ENCODE measurements at regions not wholly inside any gene's neighbourhood (a gene's known extent, or its start where the extent isn't known, plus 50 kb on each side); places are given as distances from the start of the nearest gene placed in this dataset.

DNA sequence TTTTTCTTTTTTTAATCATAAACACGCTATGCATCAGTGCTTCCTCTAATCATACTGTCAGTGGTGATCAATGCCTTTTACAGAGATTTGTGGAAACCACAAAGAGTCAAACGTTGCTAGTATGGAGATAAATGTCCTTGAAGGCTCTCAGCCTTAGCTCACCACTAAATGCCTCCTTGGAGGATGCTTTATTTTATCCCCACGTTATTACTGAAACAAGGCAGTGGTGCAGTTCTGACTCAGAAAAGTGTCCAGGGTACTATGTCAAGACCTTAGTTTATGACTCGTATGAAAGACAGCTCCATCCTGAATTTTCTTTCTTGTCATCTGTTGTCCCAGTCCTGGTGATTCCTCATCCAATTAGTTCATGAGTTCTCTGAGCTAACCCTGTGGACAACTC, 1146.7 kb downstream of the IGSF11 start:
- H3K4me1 ChIP-seq (replicated peaks), result no peaks in the 10 kb centered on the region
- no peaks in the 10 kb centered on the region for H3K36me3 ChIP-seq
- no peak overlapping the region for H3K4me3 ChIP-seq
- H3K27me3 ChIP-seq (replicated peaks), result no peaks in the 10 kb centered on the region
- no peak for DNase-seq (ENCODE audit: low read depth in 1 of 2, low spot score in 2 of 2)
- no peaks in the 10 kb centered on the region for H3K9me3 ChIP-seq (replicated peaks)
- H3K27ac ChIP-seq, result no peak overlapping the region

DNA sequence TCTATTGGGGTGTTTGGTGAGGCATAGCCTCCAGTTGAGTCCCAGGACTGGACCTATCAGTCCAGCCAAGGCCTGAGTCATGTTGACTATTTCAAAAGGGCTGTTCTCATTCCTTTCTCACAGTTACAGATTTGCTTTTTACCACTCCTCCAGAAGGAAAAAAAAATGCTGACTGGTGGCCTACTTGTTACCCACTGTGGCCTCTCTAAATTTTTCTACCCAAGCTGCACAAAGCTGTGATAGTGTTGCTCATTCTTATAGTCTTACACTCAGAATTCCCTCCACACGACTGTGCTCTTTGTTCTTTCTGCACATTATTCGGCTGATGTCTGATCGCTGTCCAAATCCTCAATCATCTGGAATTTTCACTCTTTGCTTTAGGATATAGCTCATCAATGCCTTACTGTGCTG, 1142.2 kb downstream of the IGSF11 start:
- Histone ChIP-seq H3K4me1 (replicated peaks) (no peaks in the 10 kb centered on the region), H3K4me3 (no peak overlapping the region), H3K27me3 (replicated peaks) (no peaks in the 10 kb centered on the region), H3K36me3 (no peaks in the 10 kb centered on the region), H3K27ac (no peak overlapping the region), H3K9me3 (replicated peaks) (no peaks in the 10 kb centered on the region)
- no peak for DNase-seq (ENCODE audit: low read depth in 1 of 2, low spot score in 2 of 2)

GRCh38 chr3:117893001-117893400, 1141.6 kb downstream of the IGSF11 start:
- Histone ChIP-seq H3K9me3 (replicated peaks) (no peaks in the 10 kb centered on the region), H3K4me1 (replicated peaks) (no peaks in the 10 kb centered on the region), H3K36me3 (no peaks in the 10 kb centered on the region), H3K27ac (no peak overlapping the region), H3K4me3 (no peak overlapping the region), H3K27me3 (replicated peaks) (no peaks in the 10 kb centered on the region)
- DNase-seq (ENCODE audit: low read depth in 1 of 2, low spot score in 2 of 2), result no peak

DNA sequence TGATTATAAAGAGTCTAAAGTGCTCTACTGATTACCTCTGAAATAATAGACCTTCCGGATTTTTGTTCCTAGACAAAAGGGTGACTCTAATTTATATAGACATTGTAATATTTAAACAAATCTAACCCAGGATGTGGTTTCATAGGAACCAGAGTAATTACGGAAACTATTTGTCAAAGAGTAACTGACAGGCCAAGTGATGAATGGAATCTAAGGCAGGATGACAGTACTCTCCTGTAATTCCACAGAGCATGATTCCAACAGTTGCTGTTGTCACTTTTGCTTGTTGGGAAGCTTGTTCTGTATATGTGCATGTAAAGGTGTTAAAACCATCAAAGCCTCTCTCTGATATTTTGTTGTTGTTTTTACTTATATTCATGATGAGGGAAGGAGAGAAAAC, 1141.0 kb downstream of the IGSF11 start:
- no peaks in the 10 kb centered on the region for H3K4me1 ChIP-seq (replicated peaks)
- no peak for DNase-seq (ENCODE audit: low read depth in 1 of 2, low spot score in 2 of 2)
- no peaks in the 10 kb centered on the region for H3K27me3 ChIP-seq (replicated peaks)
- no peak overlapping the region for H3K4me3 ChIP-seq
- no peaks in the 10 kb centered on the region for H3K9me3 ChIP-seq (replicated peaks)
- no peaks in the 10 kb centered on the region for H3K36me3 ChIP-seq
- H3K27ac ChIP-seq, result no peak overlapping the region

DNA sequence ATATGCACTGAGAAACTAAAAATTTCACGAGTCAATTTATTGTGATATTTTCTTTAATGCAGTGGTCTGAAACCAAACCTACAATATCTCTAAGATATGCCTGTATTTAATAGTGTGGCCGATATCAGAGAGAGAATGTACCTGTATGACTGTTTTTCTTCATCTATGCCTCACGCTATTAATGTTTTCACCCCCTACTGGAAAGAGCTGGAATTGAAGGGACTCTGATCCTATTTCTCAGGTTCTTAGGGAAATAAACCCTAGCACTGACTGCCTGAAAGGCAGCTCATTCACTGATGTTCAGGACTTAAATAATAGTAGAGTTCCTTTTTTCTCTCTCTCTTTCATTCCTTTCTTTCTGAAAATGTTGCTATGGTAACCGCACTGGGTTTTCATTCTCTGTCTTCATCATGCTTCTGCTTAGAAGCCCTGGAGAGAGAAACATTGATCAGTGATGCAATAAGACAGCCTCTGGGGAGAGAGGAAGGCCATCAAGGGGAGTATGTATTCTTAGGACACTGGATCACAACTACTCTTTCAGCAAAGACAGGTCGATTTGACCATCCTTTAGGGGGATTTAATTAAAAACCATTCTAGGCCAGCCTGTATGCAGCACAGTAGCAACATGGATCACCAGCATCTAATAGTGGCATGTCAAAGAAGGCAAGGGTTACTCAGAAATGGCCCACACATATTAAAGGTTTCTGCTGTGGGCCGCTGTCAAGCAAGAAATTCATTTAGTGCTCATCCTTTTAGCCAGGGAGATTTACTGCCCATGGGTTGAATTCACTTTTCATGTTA, 1135.7 kb downstream of the IGSF11 start:
- H3K36me3 ChIP-seq, result no peaks in the 10 kb centered on the region
- no peak overlapping the region for H3K27ac ChIP-seq
- H3K27me3 ChIP-seq (replicated peaks), result no peaks in the 10 kb centered on the region
- DNase-seq (ENCODE audit: low read depth in 1 of 2, low spot score in 2 of 2), result no peak
- no peak overlapping the region for H3K4me3 ChIP-seq
- no peaks in the 10 kb centered on the region for H3K9me3 ChIP-seq (replicated peaks)
- H3K4me1 ChIP-seq (replicated peaks), result no peaks in the 10 kb centered on the region

GRCh38 chr3:117903226-117903625, 1131.4 kb downstream of the IGSF11 start:
- no peak for DNase-seq (ENCODE audit: low read depth in 1 of 2, low spot score in 2 of 2)
- Histone ChIP-seq H3K27me3 (replicated peaks) (no peaks in the 10 kb centered on the region), H3K4me1 (replicated peaks) (no peaks in the 10 kb centered on the region), H3K36me3 (no peaks in the 10 kb centered on the region), H3K9me3 (replicated peaks) (no peaks in the 10 kb centered on the region), H3K4me3 (no peak overlapping the region), H3K27ac (no peak overlapping the region)

- Histone ChIP-seq H3K9me3 (replicated peaks) (no peaks in the 10 kb centered on the region), H3K4me3 (no peak overlapping the region), H3K36me3 (no peaks in the 10 kb centered on the region), H3K27ac (no peak overlapping the region), H3K4me1 (replicated peaks) (no peaks in the 10 kb centered on the region), H3K27me3 (replicated peaks) (no peaks in the 10 kb centered on the region)
- DNase-seq (ENCODE audit: low read depth in 1 of 2, low spot score in 2 of 2), result no peak
These were observed 1123.7 kb downstream of the IGSF11 start for GRCh38 chr3:117910820-117911521.

DNA sequence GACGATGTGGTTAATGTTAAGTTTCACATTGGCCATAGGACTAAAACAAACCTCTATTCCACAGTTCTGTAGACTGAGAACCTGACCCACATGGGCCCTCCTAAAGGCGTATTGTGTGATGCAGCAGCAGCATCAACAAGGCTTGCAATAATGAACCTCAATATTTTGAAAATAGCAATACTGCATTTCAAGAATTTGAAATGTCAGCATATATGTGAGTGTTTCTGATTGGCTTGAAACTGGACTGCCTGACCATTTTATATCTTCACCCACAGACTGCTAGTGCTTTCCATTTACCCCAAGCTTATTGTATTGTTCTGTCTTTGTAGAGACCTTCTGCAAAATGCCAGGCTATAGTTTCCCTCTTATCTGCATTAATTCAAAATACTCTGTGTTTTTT, 1122.3 kb downstream of the IGSF11 start:
- Histone ChIP-seq H3K9me3 (replicated peaks) (no peaks in the 10 kb centered on the region), H3K27ac (no peak overlapping the region), H3K4me3 (no peak overlapping the region), H3K27me3 (replicated peaks) (no peaks in the 10 kb centered on the region), H3K36me3 (no peaks in the 10 kb centered on the region), H3K4me1 (replicated peaks) (no peaks in the 10 kb centered on the region)
- DNase-seq (ENCODE audit: low read depth in 1 of 2, low spot score in 2 of 2), result no peak

- H3K27me3 ChIP-seq (replicated peaks), result no peaks in the 10 kb centered on the region
- no peak overlapping the region for H3K4me3 ChIP-seq
- no peak overlapping the region for H3K27ac ChIP-seq
- H3K36me3 ChIP-seq, result no peaks in the 10 kb centered on the region
- H3K4me1 ChIP-seq (replicated peaks), result no peaks in the 10 kb centered on the region
- no peak for DNase-seq (ENCODE audit: low read depth in 1 of 2, low spot score in 2 of 2)
- no peaks in the 10 kb centered on the region for H3K9me3 ChIP-seq (replicated peaks)
These were observed 1120.0 kb downstream of the IGSF11 start for GRCh38 chr3:117914540-117915100.

DNA sequence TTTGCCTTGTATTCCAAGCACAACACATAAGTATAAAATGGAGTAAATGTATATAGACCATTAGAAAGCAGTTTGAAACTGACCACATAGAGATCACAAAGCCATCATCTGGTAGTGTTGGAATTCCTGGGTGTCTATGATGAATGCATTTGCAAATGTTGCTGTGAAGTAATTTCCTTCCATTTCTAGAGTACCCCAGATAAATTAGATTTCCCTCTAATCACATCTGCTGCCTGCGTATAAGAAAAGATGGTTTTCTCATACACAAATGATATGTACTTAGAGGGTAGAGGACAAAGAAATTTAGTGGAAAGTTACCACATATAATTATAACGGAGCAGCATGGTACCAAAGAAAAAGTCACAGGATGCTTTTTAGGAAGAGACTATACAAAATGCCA, 1117.8 kb downstream of the IGSF11 start:
- Histone ChIP-seq H3K4me3 (no peak overlapping the region), H3K27ac (no peak overlapping the region), H3K9me3 (replicated peaks) (no peaks in the 10 kb centered on the region), H3K4me1 (replicated peaks) (no peaks in the 10 kb centered on the region), H3K27me3 (replicated peaks) (no peaks in the 10 kb centered on the region), H3K36me3 (no peaks in the 10 kb centered on the region)
- no peak for DNase-seq (ENCODE audit: low read depth in 1 of 2, low spot score in 2 of 2)

DNA sequence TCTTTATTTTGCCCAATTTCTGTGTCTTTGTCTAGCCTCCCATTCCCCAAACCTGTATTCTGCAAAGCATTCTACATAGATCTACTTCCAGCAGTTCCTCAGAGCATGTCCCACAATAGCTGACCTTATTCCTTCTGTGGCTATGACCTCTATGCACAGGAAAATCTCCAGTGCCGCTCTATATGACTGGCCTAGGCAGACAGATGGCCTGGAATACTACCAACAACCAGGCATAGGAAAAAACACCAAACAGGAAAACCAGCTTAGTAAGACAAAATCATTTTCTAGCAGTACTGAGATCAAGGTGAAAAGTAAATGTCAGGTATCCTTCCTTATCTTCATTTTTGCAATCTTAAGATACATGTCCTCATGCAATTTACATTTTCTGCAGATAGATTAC, 1115.0 kb downstream of the IGSF11 start:
- H3K27ac ChIP-seq, result no peak overlapping the region
- DNase-seq (ENCODE audit: low read depth in 1 of 2, low spot score in 2 of 2), result no peak
- no peaks in the 10 kb centered on the region for H3K36me3 ChIP-seq
- no peaks in the 10 kb centered on the region for H3K27me3 ChIP-seq (replicated peaks)
- H3K9me3 ChIP-seq (replicated peaks), result no peaks in the 10 kb centered on the region
- no peaks in the 10 kb centered on the region for H3K4me1 ChIP-seq (replicated peaks)
- H3K4me3 ChIP-seq, result no peak overlapping the region

DNA sequence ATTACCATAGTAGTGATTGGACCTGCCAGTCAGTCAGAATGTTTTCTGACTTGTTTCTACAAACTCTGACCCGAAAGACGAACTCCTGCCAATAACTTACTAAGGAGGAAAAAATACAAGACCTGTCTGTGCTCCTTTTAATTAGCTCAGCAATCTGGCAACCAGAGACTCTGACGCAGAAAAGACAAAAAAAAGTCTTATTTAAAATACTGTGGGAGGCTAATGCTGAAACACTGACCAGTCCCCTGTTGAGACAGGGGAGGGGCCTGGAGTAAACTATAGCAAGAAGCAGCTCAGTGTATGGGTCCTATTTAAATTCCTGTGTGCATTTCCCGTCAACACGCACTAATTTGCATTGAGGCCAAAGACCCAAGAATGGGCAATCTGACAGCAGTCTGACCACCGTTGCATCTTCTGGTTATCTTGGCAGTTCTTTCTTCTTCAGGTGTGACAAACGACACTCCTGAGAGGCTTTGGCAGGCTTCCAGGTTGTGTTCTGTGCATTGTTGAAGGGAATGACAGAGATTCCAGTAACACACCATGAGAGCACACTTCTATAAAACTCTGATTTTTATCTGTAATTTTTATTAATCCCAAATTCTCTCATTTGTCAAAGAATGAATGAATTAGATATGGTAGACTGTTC, 1114.3 kb downstream of the IGSF11 start:
- no peak for DNase-seq (ENCODE audit: low read depth in 1 of 2, low spot score in 2 of 2)
- Histone ChIP-seq H3K4me1 (replicated peaks) (no peaks in the 10 kb centered on the region), H3K36me3 (no peaks in the 10 kb centered on the region), H3K27me3 (replicated peaks) (no peaks in the 10 kb centered on the region), H3K4me3 (no peak overlapping the region), H3K27ac (no peak overlapping the region), H3K9me3 (replicated peaks) (no peaks in the 10 kb centered on the region)

DNA sequence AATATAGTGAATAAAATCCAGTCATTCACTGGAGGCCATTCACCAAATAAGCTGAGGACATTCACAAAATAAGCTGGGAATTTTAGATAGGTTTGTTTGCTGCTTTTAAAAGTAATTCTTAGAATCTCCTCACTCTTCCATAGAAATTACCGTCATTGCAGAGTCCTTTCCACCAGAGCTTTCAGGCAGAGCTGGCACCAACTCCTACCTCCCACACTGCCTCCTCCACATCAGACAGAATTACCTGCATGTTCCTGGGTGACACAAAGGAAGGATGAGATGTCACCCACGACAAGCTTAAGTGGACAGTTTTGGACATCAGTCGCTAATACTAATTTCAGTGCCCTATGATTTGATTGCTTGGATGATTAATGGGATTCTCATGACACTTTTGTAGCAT, 1113.2 kb downstream of the IGSF11 start:
- Histone ChIP-seq H3K27me3 (replicated peaks) (no peaks in the 10 kb centered on the region), H3K27ac (no peak overlapping the region), H3K36me3 (no peaks in the 10 kb centered on the region), H3K9me3 (replicated peaks) (no peaks in the 10 kb centered on the region), H3K4me1 (replicated peaks) (no peaks in the 10 kb centered on the region), H3K4me3 (no peak overlapping the region)
- DNase-seq (ENCODE audit: low read depth in 1 of 2, low spot score in 2 of 2), result no peak

- Histone ChIP-seq H3K4me3 (no peak overlapping the region), H3K36me3 (no peaks in the 10 kb centered on the region), H3K27ac (no peak overlapping the region), H3K9me3 (replicated peaks) (no peaks in the 10 kb centered on the region), H3K4me1 (replicated peaks) (no peaks in the 10 kb centered on the region), H3K27me3 (replicated peaks) (no peaks in the 10 kb centered on the region)
- no peak for DNase-seq (ENCODE audit: low read depth in 1 of 2, low spot score in 2 of 2)
These were observed 1112.6 kb downstream of the IGSF11 start for GRCh38 chr3:117922039-117922438.
